ENCODE measurements at regions not wholly inside any gene's neighbourhood (a gene's known extent, or its start where the extent isn't known, plus 50 kb on each side); places are given as distances from the start of the nearest gene placed in this dataset.

GRCh38 chr3:96324087-96324486, 490.3 kb upstream of the EPHA6 start:
- no peak for TF ChIP-seq ATF6 (CRISPR knock-in tag; IDR thresholded peaks at IDR 0.05)
- TF ChIP-seq ARID1B (IDR thresholded peaks at IDR 0.05), result no peak
- no peak for TF ChIP-seq CBX5 (IDR thresholded peaks at IDR 0.05; ENCODE audit: borderline replicate concordance, low read depth)
- TF ChIP-seq FOXP1 (CRISPR knock-in tag; IDR thresholded peaks at IDR 0.05), result no peak
- TF ChIP-seq EP300 (IDR thresholded peaks at IDR 0.05; ENCODE audit: low read length), result no peak
- no peak for TF ChIP-seq HSF4 (CRISPR knock-in tag; IDR thresholded peaks at IDR 0.05; ENCODE audit: borderline replicate concordance)
- no peak for TF ChIP-seq MXD1 (CRISPR knock-in tag; IDR thresholded peaks at IDR 0.05; ENCODE audit: borderline replicate concordance, poor library complexity, severe bottlenecking)
- no peak for TF ChIP-seq TARDBP (IDR thresholded peaks at IDR 0.05)
- TF ChIP-seq ZNF280B (CRISPR knock-in tag; IDR thresholded peaks at IDR 0.05), result no peak
- TF ChIP-seq SRF (CRISPR knock-in tag; IDR thresholded peaks at IDR 0.05), result no peak
- no peak for TF ChIP-seq POLR2AphosphoS2 (IDR thresholded peaks at IDR 0.05; ENCODE audit: low read length)
- TF ChIP-seq MNT (conservative IDR thresholded peaks at IDR 0.05), result no peak
- no peak for TF ChIP-seq ZNF124 (CRISPR knock-in tag; IDR thresholded peaks at IDR 0.05)
- TF ChIP-seq PRDM10 (IDR thresholded peaks at IDR 0.05; ENCODE audit: partially characterized antibody), result no peak

Measured in K562 (cell line).